Thyroid gland (tissue), 4 donors: ENCODE measurements at regions not wholly inside any gene's neighbourhood (a gene's known extent, or its start where the extent isn't known, plus 50 kb on each side); places are given as distances from the start of the nearest gene placed in this dataset.
"Not testable (repeated sequence)": the region's sequence is repeated elsewhere in the genome, so short reads cannot be mapped to it uniquely, and the experiment has no call there.

Experiments
- POLR2A ChIP-seq, 2 donors: fragments of 450-650 bp; IDR thresholded peaks; one replicate each; pipeline ENCODE4 v1.6.1; 2017; ENCODE audit warnings: antibody characterized with exemption in 2 of 2, mild to moderate bottlenecking in 2 of 2, moderate library complexity in 1 of 2
- TF ChIP-seq, protein P1 (sequence below), 6 experiments: fragments of 200-600 bp in 3 of 6; fragments of 450-650 bp in 3 of 6; sonication (generic) in 3 of 6; IDR thresholded peaks; one replicate each; pipeline ENCODE4 v1.5.1; 2016 to 2019; ENCODE audit warnings: antibody characterized with exemption in 6 of 6, mild to moderate bottlenecking in 2 of 6, inconsistent platforms in 1 of 6, moderate library complexity in 1 of 6

DNA sequence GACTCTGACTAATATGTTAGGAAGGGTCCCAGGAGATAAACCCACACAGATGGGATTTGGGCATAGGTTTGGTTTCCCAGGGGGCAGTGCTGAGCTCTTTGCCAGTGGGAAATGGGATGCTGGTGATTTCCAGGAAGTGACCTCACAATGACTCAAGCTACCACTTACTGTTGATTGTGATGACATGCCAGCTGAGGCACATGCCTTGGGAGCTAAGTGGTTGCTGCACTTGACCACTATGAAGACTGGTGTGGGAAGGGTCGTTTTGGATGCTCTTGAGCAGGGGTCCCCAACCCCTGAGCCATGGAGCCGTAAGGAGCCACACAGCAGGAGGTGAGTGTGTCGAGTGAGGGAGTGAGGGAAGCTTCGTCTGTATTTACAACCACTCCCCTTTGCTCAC, 159.0 kb upstream of the CDK13 start:
- TF ChIP-seq, protein P1, sequence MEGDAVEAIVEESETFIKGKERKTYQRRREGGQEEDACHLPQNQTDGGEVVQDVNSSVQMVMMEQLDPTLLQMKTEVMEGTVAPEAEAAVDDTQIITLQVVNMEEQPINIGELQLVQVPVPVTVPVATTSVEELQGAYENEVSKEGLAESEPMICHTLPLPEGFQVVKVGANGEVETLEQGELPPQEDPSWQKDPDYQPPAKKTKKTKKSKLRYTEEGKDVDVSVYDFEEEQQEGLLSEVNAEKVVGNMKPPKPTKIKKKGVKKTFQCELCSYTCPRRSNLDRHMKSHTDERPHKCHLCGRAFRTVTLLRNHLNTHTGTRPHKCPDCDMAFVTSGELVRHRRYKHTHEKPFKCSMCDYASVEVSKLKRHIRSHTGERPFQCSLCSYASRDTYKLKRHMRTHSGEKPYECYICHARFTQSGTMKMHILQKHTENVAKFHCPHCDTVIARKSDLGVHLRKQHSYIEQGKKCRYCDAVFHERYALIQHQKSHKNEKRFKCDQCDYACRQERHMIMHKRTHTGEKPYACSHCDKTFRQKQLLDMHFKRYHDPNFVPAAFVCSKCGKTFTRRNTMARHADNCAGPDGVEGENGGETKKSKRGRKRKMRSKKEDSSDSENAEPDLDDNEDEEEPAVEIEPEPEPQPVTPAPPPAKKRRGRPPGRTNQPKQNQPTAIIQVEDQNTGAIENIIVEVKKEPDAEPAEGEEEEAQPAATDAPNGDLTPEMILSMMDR (IDR thresholded peaks at IDR 0.05): not testable (repeated sequence)
- TF ChIP-seq POLR2A (IDR thresholded peaks at IDR 0.05): not testable (repeated sequence)
